ENCODE measurements at regions not wholly inside any gene's neighbourhood (a gene's known extent, or its start where the extent isn't known, plus 50 kb on each side); places are given as distances from the start of the nearest gene placed in this dataset.

DNA sequence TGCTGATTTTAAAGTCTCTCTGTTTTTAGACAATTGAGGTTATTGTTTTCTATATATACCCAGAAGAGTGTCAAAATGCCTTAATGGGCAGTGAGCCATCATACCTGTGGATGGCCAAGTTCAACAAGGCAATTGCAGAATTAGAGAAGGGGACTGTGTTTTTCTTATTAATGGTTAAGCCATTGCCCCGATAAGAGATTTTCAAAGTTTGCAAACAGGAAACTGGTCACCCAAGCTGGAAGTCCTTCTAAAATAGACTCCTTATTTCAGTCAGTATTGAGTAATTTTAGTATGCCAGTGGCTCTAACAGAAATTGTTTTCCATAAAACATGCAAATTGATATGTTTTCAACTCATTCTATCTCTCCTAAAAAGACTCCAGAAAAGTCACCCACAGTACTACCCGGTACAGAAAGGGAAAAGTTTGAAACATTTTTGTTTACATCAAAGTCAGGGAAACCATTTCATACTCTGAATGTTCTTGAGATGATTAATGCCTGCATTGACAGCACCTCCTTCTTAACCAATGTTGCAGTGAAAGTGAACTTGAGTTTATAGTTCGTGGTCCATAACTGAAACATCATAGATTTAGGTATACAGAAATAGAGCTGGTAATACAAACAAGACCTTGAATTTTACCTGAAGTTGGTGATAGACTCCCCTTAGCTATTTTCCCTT lies 191.1 kb downstream of the TMX1 start:
- Histone ChIP-seq H3K4me3 (ENCODE audit: low read depth, low read length) (no peak overlapping the region), H3K27me3 (ENCODE audit: control insufficient read depth, insufficient read depth, low read length) (no peaks in the 10 kb centered on the region), H3K36me3 (ENCODE audit: control insufficient read depth, insufficient read depth, low read length) (no peaks in the 10 kb centered on the region)
- ChIA-PET POLR2A (no interaction called here), CTCF (interaction anchor here (1.2 to 1.4 kb wide), 2 partner anchors 13 to 18 kb away, joined by 3 to 4 read pairs; no protein-coding TSS in a partner anchor)
- TF ChIP-seq, protein P1, sequence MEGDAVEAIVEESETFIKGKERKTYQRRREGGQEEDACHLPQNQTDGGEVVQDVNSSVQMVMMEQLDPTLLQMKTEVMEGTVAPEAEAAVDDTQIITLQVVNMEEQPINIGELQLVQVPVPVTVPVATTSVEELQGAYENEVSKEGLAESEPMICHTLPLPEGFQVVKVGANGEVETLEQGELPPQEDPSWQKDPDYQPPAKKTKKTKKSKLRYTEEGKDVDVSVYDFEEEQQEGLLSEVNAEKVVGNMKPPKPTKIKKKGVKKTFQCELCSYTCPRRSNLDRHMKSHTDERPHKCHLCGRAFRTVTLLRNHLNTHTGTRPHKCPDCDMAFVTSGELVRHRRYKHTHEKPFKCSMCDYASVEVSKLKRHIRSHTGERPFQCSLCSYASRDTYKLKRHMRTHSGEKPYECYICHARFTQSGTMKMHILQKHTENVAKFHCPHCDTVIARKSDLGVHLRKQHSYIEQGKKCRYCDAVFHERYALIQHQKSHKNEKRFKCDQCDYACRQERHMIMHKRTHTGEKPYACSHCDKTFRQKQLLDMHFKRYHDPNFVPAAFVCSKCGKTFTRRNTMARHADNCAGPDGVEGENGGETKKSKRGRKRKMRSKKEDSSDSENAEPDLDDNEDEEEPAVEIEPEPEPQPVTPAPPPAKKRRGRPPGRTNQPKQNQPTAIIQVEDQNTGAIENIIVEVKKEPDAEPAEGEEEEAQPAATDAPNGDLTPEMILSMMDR (IDR thresholded peaks at IDR 0.05; ENCODE audit: insufficient read depth, low read depth, low read length): no peak
- no peak for DNase-seq (ENCODE audit: low read depth)

DNA sequence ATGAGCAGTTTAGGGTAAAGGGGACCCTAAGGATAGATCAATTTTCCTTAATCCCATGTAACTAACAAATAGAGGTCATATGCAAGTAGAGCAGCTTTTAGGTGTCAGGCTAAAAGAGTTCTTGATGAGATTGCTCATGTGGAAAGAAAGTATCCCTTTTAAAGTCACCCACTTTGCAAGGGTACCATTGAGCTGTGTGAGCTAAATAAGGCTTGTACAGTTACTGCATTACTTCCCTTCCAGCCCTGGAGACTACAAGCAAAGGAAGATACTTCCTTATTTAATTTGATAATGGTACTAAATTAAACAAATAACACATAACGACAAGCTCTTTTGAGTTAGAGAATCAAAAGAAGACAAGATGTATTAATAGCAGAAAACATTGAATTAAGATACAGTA lies 191.7 kb downstream of the TMX1 start:
- CTCF ChIA-PET: interaction anchor here (1.2 to 1.4 kb wide), 2 partner anchors 14 to 17 kb away, joined by 3 to 4 read pairs; no protein-coding TSS in a partner anchor
- POLR2A ChIA-PET: no interaction called here
- TF ChIP-seq, protein P1 (IDR thresholded peaks at IDR 0.05; ENCODE audit: insufficient read depth, low read depth, low read length): no peak
- Histone ChIP-seq H3K36me3 (ENCODE audit: control insufficient read depth, insufficient read depth, low read length) (no peaks in the 10 kb centered on the region), H3K4me3 (ENCODE audit: low read depth, low read length) (no peak overlapping the region), H3K27me3 (ENCODE audit: control insufficient read depth, insufficient read depth, low read length) (no peaks in the 10 kb centered on the region)
- no peak for DNase-seq (ENCODE audit: low read depth)

DNA sequence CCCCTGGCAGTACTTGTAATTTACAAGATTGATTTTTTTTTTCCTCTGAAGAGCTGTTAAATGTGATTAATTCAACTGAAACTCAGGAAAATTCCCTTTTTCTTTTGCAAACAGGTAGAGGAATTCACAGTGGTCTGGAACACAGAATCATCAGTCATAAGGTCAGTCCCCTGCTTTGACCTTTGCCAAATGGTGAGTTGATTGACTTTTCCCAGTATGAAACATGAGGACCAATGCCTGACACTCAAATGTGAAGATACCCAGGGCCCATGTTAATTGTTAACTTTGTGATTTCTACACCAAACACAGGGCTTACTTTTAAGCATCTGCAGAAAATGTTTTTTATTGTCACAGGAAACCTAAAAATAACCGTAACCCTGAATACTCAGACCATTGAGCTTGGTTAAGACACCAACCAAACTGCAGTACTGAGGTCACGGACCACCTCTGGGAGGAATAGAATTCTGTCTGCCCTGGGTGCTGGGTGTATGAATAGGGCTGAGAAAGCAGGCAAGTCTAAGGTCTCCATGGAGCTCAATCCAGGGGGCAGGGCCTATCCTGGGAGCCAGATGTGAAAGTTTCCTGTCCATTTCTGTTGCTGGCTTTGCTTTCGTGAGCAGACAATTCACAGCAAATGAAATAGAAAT lies 192.4 kb downstream of the TMX1 start:
- H3K36me3 ChIP-seq (ENCODE audit: control insufficient read depth, insufficient read depth, low read length): no peaks in the 10 kb centered on the region
- POLR2A ChIA-PET: no interaction called here
- no peak for DNase-seq (ENCODE audit: low read depth)
- H3K4me3 ChIP-seq (ENCODE audit: low read depth, low read length): no peak overlapping the region
- TF ChIP-seq, protein P1 (IDR thresholded peaks at IDR 0.05; ENCODE audit: insufficient read depth, low read depth, low read length): no peak
- CTCF ChIA-PET: interaction anchor here (1.2 to 1.4 kb wide), 2 partner anchors 14 to 17 kb away, joined by 3 to 4 read pairs; no protein-coding TSS in a partner anchor
- H3K27me3 ChIP-seq (ENCODE audit: control insufficient read depth, insufficient read depth, low read length): no peaks in the 10 kb centered on the region

DNA sequence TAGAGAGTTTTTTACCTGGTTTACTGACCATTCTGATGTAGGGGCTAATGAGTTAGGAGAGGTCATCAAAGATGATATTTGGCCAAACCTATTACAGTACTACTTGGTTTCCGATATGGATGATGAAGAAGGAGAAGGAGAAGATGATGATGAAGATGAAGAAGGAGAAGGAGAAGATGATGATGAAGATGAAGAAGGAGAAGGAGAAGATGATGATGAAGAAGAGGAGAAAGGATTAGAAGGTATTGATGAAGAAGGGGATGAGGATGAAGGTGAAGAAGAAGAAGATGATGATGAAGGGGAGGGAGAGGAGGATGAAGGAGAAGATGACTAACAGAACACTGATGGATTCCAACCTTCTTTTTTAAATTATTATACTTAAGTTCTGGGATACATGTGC lies 196.6 kb downstream of the TMX1 start:
- CTCF ChIA-PET: no interaction called here
- TF ChIP-seq, protein P1 (IDR thresholded peaks at IDR 0.05; ENCODE audit: insufficient read depth, low read depth, low read length): no peak
- POLR2A ChIA-PET: no interaction called here
- Histone ChIP-seq H3K36me3 (ENCODE audit: control insufficient read depth, insufficient read depth, low read length) (no peaks in the 10 kb centered on the region), H3K4me3 (ENCODE audit: low read depth, low read length) (no peak overlapping the region), H3K27me3 (ENCODE audit: control insufficient read depth, insufficient read depth, low read length) (no peaks in the 10 kb centered on the region)
- DNase-seq (ENCODE audit: low read depth): no peak

DNA sequence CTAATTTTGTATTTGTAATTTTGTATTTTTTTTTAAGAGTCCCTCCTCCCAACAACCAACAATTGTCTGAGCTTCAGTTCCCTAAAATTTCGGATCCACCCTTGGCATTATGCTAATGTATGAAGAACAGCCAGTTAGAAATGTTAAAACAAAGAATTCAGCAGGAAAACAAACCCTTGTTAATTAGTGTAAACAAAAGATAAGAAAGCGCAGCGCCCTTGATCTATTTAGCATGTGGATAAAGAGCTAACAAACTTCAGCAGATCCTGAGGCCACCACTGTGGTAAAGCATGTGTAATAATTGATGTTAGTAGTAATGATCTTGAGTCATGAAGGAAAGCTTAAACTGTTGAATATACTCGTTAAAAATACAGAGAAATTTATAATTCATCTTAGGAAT lies 199.8 kb downstream of the TMX1 start:
- Histone ChIP-seq H3K4me3 (ENCODE audit: low read depth, low read length) (no peak overlapping the region), H3K27me3 (ENCODE audit: control insufficient read depth, insufficient read depth, low read length) (no peaks in the 10 kb centered on the region), H3K36me3 (ENCODE audit: control insufficient read depth, insufficient read depth, low read length) (no peaks in the 10 kb centered on the region)
- TF ChIP-seq, protein P1 (IDR thresholded peaks at IDR 0.05; ENCODE audit: insufficient read depth, low read depth, low read length): no peak
- ChIA-PET CTCF (interaction anchor here (0.9 to 1.6 kb wide), 2 partner anchors 15 to 46 kb away, joined by 3 to 4 read pairs; no protein-coding TSS in a partner anchor), POLR2A (interaction anchor here (0.6 kb wide), 1 partner anchor 13 kb away, joined by 4 read pairs; no protein-coding TSS in a partner anchor)
- no peak for DNase-seq (ENCODE audit: low read depth)

Measured in BJ (cell line).